AG10803 (cell line): ENCODE measurements at regions not wholly inside any gene's neighbourhood (a gene's known extent, or its start where the extent isn't known, plus 50 kb on each side); places are given as distances from the start of the nearest gene placed in this dataset.

Experiments
- DNase-seq: peaks from one replicate; pipeline ENCODE4 v3.0.0; 2010; ENCODE audit warnings: low read depth
- H3K4me3 ChIP-seq: 2 replicates; pipeline ENCODE4 v1.5.1; 2011; ENCODE audit warnings: mild to moderate bottlenecking, low read length, control low read depth
- TF ChIP-seq, protein P1 (sequence below): conservative IDR thresholded peaks from 2 replicates; pipeline ENCODE4 v1.5.1; 2011; ENCODE audit warnings: mild to moderate bottlenecking, low read length, control low read depth, inconsistent platforms

DNA sequence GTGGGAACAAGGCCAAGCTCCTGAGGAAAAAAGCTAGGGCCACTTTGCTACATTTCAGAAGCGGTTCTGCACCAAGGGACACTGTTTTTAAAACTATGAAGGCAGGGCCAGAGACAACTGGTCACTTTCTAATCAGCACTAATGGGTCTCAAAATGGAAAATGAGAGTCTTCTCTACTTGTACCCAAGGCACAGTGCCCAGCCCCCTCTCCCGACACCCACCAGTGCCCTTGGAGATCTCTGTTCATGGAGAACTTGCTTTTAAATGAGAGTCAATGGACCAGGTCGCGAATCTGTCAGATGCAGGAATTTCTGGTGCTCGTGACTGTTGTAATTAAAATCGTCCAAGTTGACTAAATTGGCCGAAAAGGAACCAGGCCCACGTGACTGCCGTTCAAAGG, 591.6 kb downstream of the BCOR start:
- TF ChIP-seq, protein P1, sequence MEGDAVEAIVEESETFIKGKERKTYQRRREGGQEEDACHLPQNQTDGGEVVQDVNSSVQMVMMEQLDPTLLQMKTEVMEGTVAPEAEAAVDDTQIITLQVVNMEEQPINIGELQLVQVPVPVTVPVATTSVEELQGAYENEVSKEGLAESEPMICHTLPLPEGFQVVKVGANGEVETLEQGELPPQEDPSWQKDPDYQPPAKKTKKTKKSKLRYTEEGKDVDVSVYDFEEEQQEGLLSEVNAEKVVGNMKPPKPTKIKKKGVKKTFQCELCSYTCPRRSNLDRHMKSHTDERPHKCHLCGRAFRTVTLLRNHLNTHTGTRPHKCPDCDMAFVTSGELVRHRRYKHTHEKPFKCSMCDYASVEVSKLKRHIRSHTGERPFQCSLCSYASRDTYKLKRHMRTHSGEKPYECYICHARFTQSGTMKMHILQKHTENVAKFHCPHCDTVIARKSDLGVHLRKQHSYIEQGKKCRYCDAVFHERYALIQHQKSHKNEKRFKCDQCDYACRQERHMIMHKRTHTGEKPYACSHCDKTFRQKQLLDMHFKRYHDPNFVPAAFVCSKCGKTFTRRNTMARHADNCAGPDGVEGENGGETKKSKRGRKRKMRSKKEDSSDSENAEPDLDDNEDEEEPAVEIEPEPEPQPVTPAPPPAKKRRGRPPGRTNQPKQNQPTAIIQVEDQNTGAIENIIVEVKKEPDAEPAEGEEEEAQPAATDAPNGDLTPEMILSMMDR, result no peak

GRCh38 chrX:39507034-39507433, 590.7 kb downstream of the BCOR start:
- H3K4me3 ChIP-seq, result no peak overlapping the region
- no peak for DNase-seq
- TF ChIP-seq, protein P1, result no peak

More for the DNA sequence above, 591.6 kb downstream of the BCOR start:
- DNase-seq, result no peak
- no peak overlapping the region for H3K4me3 ChIP-seq

GRCh38 chrX:39507617-39508299, 590.0 kb downstream of the BCOR start:
- H3K4me3 ChIP-seq, result no peak overlapping the region
- TF ChIP-seq, protein P1, result no peak
- no peak for DNase-seq

GRCh38 chrX:39508300-39508692, 589.5 kb downstream of the BCOR start:
- DNase-seq, result no peak
- no peak overlapping the region for H3K4me3 ChIP-seq
- TF ChIP-seq, protein P1, result no peak

GRCh38 chrX:39509157-39509556, 588.6 kb downstream of the BCOR start:
- H3K4me3 ChIP-seq, result no peak overlapping the region
- no peak for DNase-seq
- TF ChIP-seq, protein P1, result no peak

- DNase-seq, result peak; percentile 56
- TF ChIP-seq, protein P1, result no peak
- no peak overlapping the region for H3K4me3 ChIP-seq
Measured at GRCh38 chrX:39513836-39514235, 583.9 kb downstream of the BCOR start.

GRCh38 chrX:39514801-39515200, 583.0 kb downstream of the BCOR start:
- DNase-seq, result no peak
- TF ChIP-seq, protein P1, result no peak
- H3K4me3 ChIP-seq, result no peak overlapping the region
